ENCODE measurements at regions not wholly inside any gene's neighbourhood (a gene's known extent, or its start where the extent isn't known, plus 50 kb on each side); places are given as distances from the start of the nearest gene placed in this dataset.
"Not testable (repeated sequence)": the region's sequence is repeated elsewhere in the genome, so short reads cannot be mapped to it uniquely, and the experiment has no call there.

GRCh38 chr14:36465178-36465577 is 54.9 kb downstream of the NKX2-1 start:
- DNase-seq, result no peak

DNA sequence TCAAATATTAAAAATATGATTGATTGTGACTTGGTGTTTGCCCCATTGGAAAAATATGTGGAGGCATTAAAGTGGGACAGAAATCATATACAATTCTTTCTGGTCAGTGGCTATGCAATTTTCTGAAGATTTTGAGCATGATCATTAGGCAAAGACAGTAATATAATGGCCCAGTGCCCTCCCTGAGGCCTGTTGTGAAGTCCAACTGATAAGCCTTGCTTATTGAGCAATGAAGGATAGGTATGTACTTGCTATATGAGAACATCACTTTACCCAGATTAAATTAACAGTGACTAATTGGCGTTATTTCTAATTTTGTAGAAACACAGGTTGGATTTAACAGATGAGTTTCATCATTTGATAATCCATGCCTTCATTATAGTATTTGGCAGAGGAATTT is 57.1 kb downstream of the NKX2-1 start:
- DNase-seq, result no peak

- DNase-seq, result no peak
Measured at GRCh38 chr14:36455241-36455627, 64.8 kb downstream of the NKX2-1 start.

GRCh38 chr14:36454599-36455240 is 65.3 kb downstream of the NKX2-1 start:
- DNase-seq, result no peak

DNA sequence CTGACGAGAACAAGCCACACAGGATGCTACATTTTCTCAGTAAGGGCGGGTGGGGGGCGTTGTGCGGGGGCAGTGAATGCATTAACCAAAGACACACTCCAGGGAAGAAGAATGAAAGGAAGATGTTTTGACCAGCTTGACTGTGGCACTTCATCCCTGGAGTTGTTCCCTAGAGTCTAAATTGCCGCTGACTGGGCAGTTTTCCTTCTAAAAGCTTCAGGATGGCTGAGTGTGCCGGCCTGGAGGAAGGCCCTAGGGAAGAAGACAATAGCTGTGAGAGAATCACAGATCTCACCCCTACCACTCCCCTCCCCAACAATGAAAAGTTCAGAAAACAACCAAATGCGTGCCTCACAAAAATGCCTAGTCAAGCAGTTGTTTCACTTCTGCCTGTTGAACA is 67.2 kb downstream of the NKX2-1 start:
- DNase-seq, result no peak

DNA sequence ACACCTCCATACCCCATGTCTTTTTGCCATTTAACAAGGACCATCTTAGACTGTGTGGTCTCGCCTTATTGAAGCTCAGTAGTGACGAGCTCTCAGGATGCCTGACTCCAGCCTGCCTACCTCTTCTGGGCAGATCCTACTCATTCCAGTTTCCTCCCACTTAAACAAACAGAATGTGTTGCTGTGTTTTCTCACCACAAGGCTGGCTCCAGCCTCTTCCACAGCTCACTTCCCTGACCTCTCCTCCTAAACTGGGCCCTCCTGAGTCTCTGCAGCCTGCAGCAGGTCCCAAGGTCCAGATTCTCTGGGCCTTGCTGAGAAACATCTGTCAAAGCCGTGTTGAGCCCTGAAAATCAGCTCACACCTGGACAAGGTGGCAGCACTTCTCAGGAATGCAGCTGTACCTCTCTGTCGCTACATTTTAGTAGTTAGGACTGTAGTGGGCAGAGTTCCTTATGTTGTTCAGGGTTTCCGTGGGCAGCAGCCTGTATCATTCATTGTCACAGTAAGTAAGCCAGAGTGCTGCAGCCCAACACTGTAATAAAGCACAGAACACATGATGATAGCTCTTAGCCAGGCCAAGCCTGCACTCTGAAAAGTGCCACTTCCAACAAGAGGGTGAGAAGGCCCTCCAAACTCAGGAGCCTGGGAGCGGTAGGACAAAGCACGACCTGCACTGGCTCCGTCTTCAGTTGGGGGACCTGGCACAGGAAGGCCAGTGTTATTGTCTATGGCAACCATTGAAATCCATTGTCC is 68.5 kb downstream of the NKX2-1 start:
- DNase-seq, result no peak

DNA sequence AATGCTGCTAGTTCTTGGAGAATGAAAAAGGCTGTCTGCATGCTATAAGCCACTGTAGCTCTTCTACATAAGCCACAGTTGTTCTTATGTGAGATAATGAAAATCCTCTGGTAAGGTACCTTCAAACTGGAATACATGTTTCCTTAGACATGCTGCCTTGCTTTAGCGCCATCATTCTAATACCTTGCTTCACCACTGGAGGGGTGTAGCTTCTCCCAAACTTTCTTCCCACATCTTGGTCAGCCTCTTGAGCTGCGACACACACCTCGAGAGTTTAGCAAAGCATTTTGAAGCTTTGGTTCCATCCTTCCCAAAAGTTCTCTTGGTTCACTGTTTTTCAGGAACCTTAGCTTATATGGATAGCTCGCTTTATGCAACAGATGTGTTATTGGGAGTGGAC is 69.5 kb downstream of the NKX2-1 start:
- no peak for DNase-seq

- DNase-seq, result no peak
Measured at GRCh38 chr14:36449903-36450302, 70.1 kb downstream of the NKX2-1 start.

DNA sequence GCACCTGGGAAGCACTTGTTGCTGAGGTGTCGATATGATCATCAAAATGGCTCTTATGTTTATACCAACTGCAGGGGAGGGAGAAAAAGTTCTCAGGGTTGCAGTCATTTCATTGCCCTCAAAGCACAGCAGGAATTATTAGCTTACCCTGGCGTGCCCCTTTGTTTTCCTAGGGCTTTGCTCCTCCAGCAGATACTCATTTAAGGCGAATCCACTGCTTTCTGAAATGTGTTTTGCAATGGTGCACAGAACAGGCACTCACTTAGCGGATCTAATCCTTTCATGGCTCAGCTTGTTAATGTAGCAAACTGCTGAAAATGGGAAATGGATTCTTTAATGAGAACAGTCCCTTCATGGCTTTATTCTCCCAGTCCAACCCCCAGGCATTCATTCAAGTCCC is 76.7 kb downstream of the NKX2-1 start:
- DNase-seq, result no peak

DNA sequence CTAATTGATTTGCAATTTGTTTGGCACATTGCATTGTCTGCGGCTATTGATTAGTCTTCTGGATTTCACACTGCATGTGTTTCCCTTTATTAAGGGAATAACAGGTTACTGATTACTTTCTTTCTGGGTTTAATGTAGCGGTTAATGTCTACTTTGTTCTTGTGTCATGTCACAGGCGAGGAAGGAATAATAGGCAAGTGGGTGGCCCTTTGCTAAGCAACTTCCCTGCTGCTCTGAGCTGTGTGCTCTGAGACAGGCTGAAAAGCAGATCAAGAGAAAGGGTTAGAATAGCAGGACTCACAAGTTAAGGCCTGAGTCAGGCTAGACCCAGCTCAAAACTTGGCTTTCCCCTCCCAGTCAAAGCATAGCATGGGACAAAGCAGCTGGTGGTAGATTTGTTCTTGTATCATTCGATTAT is 77.2 kb downstream of the NKX2-1 start:
- DNase-seq, result no peak

- no peak for DNase-seq
Measured at GRCh38 chr14:36441283-36441682, 78.7 kb downstream of the NKX2-1 start.

DNA sequence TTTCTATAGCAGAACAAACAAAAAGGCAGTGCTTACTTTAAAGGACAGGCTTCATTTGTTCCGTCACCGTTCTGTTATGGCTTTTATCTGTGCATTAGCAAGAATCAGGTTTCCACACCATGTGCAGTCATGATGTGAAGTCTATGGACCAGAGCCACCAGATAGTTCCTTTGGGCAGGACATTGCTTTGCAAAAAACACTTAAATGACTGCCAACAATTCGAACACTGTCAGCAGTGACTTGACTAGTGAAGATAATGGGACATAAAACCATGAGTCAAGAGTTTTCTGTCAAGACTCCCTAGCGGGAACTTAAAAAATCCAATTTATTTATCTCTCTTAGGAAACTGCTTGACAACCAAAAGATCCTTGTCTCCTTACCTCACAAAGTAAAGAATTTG is 80.3 kb downstream of the NKX2-1 start:
- DNase-seq, result no peak

GRCh38 chr14:36438883-36439282 is 81.1 kb downstream of the NKX2-1 start:
- DNase-seq, result no peak

DNA sequence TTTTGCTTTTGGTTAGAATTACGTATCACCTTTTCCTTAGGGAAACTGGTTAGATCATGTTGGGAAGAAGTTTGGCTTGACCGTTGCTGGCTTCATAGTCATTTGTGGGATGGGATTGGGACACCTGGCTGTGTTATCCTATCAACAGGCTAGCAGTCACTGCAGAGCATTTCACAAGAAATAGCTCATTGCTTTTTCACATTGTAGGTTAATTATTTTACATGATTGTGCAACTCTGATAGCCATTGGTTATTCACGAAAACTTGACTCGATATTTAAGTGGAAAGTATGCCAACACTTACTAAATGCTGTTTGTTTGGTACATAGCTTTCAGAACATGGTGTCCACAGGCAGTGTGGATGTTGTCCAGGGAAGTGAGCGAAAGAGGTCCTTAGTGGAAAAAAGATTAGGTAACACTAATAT is 89.4 kb downstream of the NKX2-1 start:
- DNase-seq, result no peak

DNA sequence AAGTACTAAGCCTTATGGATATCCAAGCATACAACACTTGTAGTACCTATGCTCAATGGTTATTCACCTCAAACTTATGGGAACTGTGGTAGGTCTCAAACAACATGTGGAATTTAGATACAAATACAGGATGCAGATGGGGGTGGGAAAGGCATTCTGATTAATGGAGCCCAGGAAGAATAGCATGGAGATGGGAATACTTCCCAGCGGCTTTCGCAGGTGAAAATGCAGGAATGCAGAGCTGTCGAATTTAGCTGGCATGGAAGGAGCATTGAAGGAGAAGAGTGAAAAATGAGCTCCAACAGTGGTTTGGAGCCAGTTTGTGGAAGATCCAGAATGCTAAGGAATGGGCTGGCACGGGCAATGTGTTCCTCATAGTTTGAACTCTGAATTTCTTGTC is 89.9 kb downstream of the NKX2-1 start:
- DNase-seq, result no peak

DNA sequence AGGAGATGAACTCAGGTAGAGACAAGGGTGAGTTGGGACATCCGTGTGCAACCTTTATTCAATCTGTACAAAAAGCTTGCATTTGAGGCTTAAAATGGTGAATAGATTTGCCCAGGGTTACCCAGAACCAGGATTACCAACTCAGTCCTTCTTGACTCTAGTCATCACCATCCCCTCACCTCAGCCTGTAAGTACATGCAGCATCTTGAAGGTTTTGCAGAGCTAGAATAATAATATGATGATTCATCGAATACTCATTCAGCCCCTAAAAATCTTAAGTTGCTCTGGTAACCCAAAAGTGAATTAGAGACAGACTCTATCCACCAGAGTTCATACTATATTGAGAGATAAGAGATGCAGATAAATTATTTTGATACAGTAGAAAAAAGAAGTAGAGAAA is 90.3 kb downstream of the NKX2-1 start:
- no peak for DNase-seq

DNA sequence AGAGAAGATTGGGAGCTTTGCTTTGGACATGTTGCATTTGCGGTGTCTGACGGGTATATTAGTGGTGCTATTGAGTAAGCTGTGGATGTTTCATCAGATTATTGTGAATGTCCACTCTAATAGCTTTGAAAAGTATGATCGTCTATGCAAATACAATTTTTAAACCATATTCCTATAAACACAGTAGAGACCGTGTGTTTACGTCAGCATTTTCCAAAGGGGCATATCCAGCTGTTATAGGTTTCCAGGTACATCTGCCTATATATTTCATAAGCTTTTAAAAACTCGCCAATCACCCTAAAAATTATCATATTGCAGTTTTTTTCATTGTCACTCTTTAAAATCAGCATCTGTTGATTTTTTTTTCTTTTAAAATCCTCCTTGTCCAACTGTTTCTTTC is 91.7 kb downstream of the NKX2-1 start:
- no peak for DNase-seq

DNA sequence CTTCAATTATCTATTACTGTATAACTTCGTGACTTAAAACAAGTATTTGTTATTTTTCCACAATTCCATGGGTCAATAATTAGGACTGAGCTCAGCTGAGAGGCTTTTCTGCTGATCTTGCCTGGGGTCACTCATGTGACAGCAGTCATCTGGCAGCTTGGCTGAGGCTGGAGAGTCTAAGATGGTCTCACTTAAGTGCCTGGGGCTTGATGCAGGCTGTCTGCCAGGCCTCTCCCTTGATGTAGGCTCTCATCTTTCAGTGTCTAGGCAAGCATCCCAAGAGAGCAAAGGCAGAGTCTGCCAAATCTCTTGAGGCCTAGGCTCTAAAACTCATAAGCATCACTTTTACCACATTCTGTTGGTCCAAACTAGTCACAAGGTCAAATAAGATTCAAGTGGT is 93.2 kb downstream of the NKX2-1 start:
- DNase-seq, result no peak

- no peak for DNase-seq
Measured at GRCh38 chr14:36426113-36426512, 93.9 kb downstream of the NKX2-1 start.

- no peak for DNase-seq
Measured at GRCh38 chr14:36424478-36425102, 95.4 kb downstream of the NKX2-1 start.

- no peak for DNase-seq
Measured at GRCh38 chr14:36423430-36423829, 96.6 kb downstream of the NKX2-1 start.

DNA sequence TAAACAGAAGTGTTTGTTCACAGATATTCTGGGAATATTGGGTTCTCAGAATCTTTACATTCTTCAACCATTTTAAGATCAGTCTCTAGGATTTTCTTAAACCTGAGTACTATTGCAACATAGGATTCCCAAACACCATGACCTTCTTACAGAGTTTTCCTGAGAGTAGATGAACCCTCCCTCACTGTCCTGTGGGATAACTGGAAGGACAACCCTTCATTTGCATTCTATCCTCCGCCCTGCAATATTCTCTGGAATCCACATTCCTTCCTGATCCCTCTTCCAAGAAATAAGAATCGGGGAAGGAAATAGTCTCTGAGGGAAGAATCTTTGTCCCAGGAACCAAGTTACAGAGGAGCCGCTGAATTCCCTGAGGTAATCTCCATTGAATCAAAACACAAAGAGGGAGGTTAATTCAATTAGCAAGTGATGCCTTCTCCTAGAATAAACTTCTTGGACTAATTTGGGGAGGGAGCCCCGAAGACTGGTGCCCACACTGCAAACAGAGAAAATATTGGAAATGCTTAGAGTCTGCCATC is 99.8 kb upstream of the MBIP start:
- DNase-seq, result no peak

DNA sequence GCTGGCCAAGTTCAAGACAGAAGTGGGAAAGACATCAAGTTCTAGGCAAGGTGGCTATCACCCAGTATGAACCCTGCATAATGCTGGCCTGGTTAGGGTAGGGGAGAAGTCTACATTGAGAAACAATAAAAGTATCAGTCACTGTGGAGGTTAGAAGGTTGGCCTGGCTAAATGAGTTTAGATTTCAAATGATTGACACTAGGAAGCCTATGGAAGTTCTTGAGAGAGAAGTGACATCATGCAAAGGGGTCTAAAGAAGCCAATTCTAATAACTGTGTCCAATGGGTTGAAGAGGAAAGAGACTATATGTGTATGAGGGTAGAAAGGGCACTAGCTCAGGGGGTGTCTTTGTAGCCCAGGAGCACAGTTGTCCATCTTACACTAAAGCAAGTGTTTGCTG is 98.5 kb upstream of the MBIP start:
- no peak for DNase-seq

DNA sequence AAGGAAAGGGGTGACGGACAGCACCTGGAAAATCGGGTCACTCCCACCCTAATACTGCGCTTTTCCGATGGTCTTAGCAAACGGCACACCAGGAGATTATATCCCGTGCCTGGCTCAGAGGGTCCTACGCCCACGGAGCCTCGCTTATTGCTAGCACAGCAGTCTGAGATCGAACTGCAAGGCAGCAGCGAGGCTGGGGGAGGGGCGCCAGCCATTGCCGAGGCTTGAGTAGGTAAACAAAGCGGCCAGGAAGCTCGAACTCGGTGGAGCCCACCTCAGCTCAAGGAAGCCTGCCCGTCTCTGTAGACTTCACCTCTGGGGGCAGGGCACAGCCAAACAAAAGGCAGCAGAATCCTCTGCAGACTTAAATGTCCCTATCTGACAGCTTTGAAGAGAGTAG is 91.5 kb upstream of the MBIP start:
- DNase-seq, result not testable (repeated sequence)

Data from CD4-positive, alpha-beta T cell treated with Interleukin-6 for 4 hours (primary cell).